Stomach (tissue), 8 donors: ENCODE measurements at regions not wholly inside any gene's neighbourhood (a gene's known extent, or its start where the extent isn't known, plus 50 kb on each side); places are given as distances from the start of the nearest gene placed in this dataset.
A peak's percentile ranks its signal among the peaks of the same experiment; 100 is the strongest.

Source experiments
- DNase-seq, 2 donors: peaks; one replicate each; pipeline versions ENCODE4 v3.0.0 to v3.0.0-alpha.2; 2013 to 2019
- H3K27ac ChIP-seq, 5 donors: fragments of 200-600 bp in 4 of 5; sonication (generic) in 4 of 5; one replicate each; pipeline ENCODE4 v1.5.1; 2013 to 2019; ENCODE audit warnings: mild to moderate bottlenecking in 1 of 5, moderate library complexity in 1 of 5
- H3K27me3 ChIP-seq, 3 donors: fragments of 200-600 bp; sonication (generic); one replicate each; pipeline ENCODE4 v1.5.1; 2017 to 2019; ENCODE audit warnings: mixed run types in 1 of 3
- H3K36me3 ChIP-seq, 4 donors: fragments of 200-600 bp; sonication (generic); 1 replicate in 3 of 4; 2 replicates in 1 of 4; pipeline ENCODE4 v1.5.1; 2016 to 2019
- H3K4me1 ChIP-seq, 4 donors: fragments of 200-600 bp; sonication (generic); one replicate each; pipeline ENCODE4 v1.5.1; 2016 to 2019
- H3K4me3 ChIP-seq, 4 donors: fragments of 200-600 bp; sonication (generic) in 3 of 4; one replicate each; pipeline ENCODE4 v1.5.1; 2016 to 2019; ENCODE audit warnings: mild to moderate bottlenecking in 1 of 4
- H3K9me3 ChIP-seq, 4 donors: fragments of 200-600 bp; sonication (generic); one replicate each; pipeline ENCODE4 v1.5.1; 2016 to 2019
- CTCF ChIP-seq, 7 experiments: fragments of 450-650 bp in 4 of 7; fragments of 200-600 bp in 3 of 7; sonication (generic) in 3 of 7; IDR thresholded peaks; one replicate each; pipeline ENCODE4 v1.5.1; 2016 to 2019; ENCODE audit warnings: antibody characterized with exemption in 7 of 7, control low read depth in 2 of 7, mild to moderate bottlenecking in 1 of 7
- EP300 ChIP-seq: sonication (generic); formaldehyde crosslinking; IDR thresholded peaks from one replicate; pipeline ENCODE4 v1.6.1; 2017; ENCODE audit warnings: antibody characterized with exemption
- POLR2A ChIP-seq, 4 donors: fragments of 450-650 bp; IDR thresholded peaks; one replicate each; pipeline ENCODE4 v1.6.1; 2016; ENCODE audit warnings: antibody characterized with exemption in 4 of 4, control low read depth in 2 of 4, mild to moderate bottlenecking in 1 of 4, moderate library complexity in 1 of 4
- POLR2AphosphoS5 ChIP-seq, 3 donors: sonication (generic); formaldehyde crosslinking; IDR thresholded peaks; one replicate each; pipeline ENCODE4 v1.6.1; 2016; ENCODE audit warnings: antibody characterized with exemption in 3 of 3
- WGBS, 5 donors: extraction: QIAGEN DNeasy Blood & Tissue Kit in 3 of 5; methylation state at CpG; one replicate each; pipeline versions ENCODE4 v1.1.5 to v1.1.7; 2013 to 2018; 5-methylcytosine and 5-hydroxymethylcytosine counted together
- intact Hi-C: fragments of 100-400 bp; cut with DNase I; formaldehyde crosslinking; loops from one replicate; pipeline ENCODE4 v1.15.1; 2023; ENCODE audit warnings: low total_unique reads
- donor health status: healthy with polysubstance abuse.
- donor health status: Bipolar disorder and iron deficiency.
- donor health status: healthy.

- TF ChIP-seq POLR2AphosphoS5 (IDR thresholded peaks at IDR 0.05) = no peak
- 43 to 63% (median 58%) methylated on average over 9 of the region's 9 CpGs for WGBS, 5 donors
- no peaks in the 10 kb centered on the region for H3K27me3 ChIP-seq
- no peaks in the 10 kb centered on the region for H3K9me3 ChIP-seq
- H3K27ac ChIP-seq = no peak overlapping the region
- H3K4me3 ChIP-seq = no peak overlapping the region
- H3K4me1 ChIP-seq = no peaks in the 10 kb centered on the region
- H3K36me3 ChIP-seq = no peaks in the 10 kb centered on the region
- peak in 1 of 2 donors; percentile 12 for DNase-seq
- intact Hi-C loops = no loop called here
These were observed 53.6 kb upstream of the ATP8B1 start for GRCh38 chr18:57856557-57857280.

- 69 to 82% (median 80%) methylated on average over 3 of the region's 3 CpGs for WGBS, 5 donors
These were observed 53.0 kb upstream of the ATP8B1 start for GRCh38 chr18:57856128-57856527.

GRCh38 chr18:57855551-57855950 is 52.4 kb upstream of the ATP8B1 start:
- no peaks in the 10 kb centered on the region for H3K4me1 ChIP-seq
- no peak overlapping the region for H3K27ac ChIP-seq
- H3K27me3 ChIP-seq = no peaks in the 10 kb centered on the region
- 83 to 95% (median 90%) methylated on average over 2 of the region's 2 CpGs for WGBS, 5 donors
- no peak overlapping the region for H3K4me3 ChIP-seq
- no peak for DNase-seq
- intact Hi-C loops = no loop called here
- no peaks in the 10 kb centered on the region for H3K36me3 ChIP-seq
- no peaks in the 10 kb centered on the region for H3K9me3 ChIP-seq
- TF ChIP-seq EP300 (no peak), POLR2AphosphoS5 (IDR thresholded peaks at IDR 0.05) (no peak), POLR2A (IDR thresholded peaks at IDR 0.05) (no peak), CTCF (IDR thresholded peaks at IDR 0.05) (no peak)

More at GRCh38 chr18:57856128-57856527, 53.0 kb upstream of the ATP8B1 start:
- intact Hi-C loops = no loop called here
- Histone ChIP-seq H3K9me3 (no peaks in the 10 kb centered on the region), H3K27me3 (no peaks in the 10 kb centered on the region), H3K27ac (no peak overlapping the region), H3K4me3 (no peak overlapping the region), H3K36me3 (no peaks in the 10 kb centered on the region), H3K4me1 (no peaks in the 10 kb centered on the region)
- TF ChIP-seq EP300 = no peak
- no peak for TF ChIP-seq CTCF (IDR thresholded peaks at IDR 0.05)
- no peak for TF ChIP-seq POLR2A (IDR thresholded peaks at IDR 0.05)
- no peak for TF ChIP-seq POLR2AphosphoS5 (IDR thresholded peaks at IDR 0.05)
- no peak for DNase-seq

GRCh38 chr18:57854726-57855125 is 51.6 kb upstream of the ATP8B1 start:
- H3K27me3 ChIP-seq = no peaks in the 10 kb centered on the region
- TF ChIP-seq POLR2AphosphoS5 (IDR thresholded peaks at IDR 0.05) (no peak), EP300 (no peak), POLR2A (IDR thresholded peaks at IDR 0.05) (no peak), CTCF (IDR thresholded peaks at IDR 0.05) (no peak)
- peaks cover 0 to 4% (median 0%) of the 10 kb centered on the region in 4 donors for H3K9me3 ChIP-seq
- H3K4me3 ChIP-seq = no peak overlapping the region
- 58 to 73% (median 69%) methylated on average over 3 of the region's 3 CpGs for WGBS, 5 donors
- no peak overlapping the region for H3K27ac ChIP-seq
- intact Hi-C loops = no loop called here
- DNase-seq = no peak
- no peaks in the 10 kb centered on the region for H3K36me3 ChIP-seq
- H3K4me1 ChIP-seq = no peaks in the 10 kb centered on the region

- H3K27me3 ChIP-seq = no peaks in the 10 kb centered on the region
- H3K4me3 ChIP-seq = no peak overlapping the region
- no peak for DNase-seq
- 64 to 71% (median 68%) methylated on average over 2 of the region's 2 CpGs for WGBS, 5 donors
- TF ChIP-seq POLR2AphosphoS5 (IDR thresholded peaks at IDR 0.05) (no peak), CTCF (IDR thresholded peaks at IDR 0.05) (no peak), POLR2A (IDR thresholded peaks at IDR 0.05) (no peak), EP300 (no peak)
- peaks cover 0 to 4% (median 0%) of the 10 kb centered on the region in 4 donors for H3K9me3 ChIP-seq
- no peak overlapping the region for H3K27ac ChIP-seq
- H3K36me3 ChIP-seq = no peaks in the 10 kb centered on the region
- H3K4me1 ChIP-seq = no peaks in the 10 kb centered on the region
- intact Hi-C loops = no loop called here
These were observed 50.7 kb upstream of the ATP8B1 start for GRCh38 chr18:57853864-57854263.
